ENCODE measurements at regions not wholly inside any gene's neighbourhood (a gene's known extent, or its start where the extent isn't known, plus 50 kb on each side); places are given as distances from the start of the nearest gene placed in this dataset.

DNA sequence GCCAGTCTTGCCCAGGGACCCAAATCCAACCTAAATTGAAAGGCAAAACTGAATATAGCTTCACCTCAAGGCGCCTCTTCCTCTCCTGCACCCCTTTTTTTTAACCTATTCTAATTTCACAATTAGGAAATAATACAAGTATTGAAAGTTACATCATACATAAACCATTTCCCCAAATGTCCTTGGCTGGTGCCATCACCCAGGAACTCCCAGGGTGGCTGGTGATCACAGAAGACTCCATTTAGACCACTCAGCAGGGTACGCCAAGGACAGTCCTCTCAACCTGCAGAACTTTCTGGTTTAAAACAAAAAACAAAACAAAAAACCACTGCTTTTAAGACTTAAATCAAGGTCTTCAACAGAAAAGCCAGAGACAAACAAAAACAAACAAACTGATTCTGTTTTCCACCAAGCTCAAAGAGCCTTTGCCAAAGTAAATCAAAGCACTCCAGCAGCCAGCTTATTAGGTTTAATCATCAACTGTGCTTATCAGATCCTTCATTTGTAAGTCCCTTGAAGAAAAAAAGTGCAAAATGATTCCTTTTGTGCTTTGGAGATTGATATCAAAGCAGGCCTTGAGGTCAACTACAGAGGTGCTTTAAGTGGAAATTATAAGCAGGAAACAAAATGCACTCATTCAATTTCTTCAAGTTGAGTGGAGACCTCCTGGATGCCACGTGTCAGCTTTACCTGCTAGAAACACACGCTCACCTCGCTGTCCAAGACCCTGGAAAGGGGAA lies 113.0 kb downstream of the ETS2 start:
- Histone ChIP-seq H3K27ac (ENCODE audit: control insufficient read depth, insufficient read depth) (no peak overlapping the region), H3K4me1 (ENCODE audit: control insufficient read depth, insufficient read depth, low read length) (no peaks in the 10 kb centered on the region), H4K20me1 (ENCODE audit: control insufficient read depth, insufficient read depth) (no peaks in the 10 kb centered on the region), H3K9ac (ENCODE audit: control insufficient read depth, insufficient read depth, low read length) (no peak overlapping the region), H2AFZ (ENCODE audit: control insufficient read depth, low read depth, low read length) (no peak overlapping the region), H3K4me2 (ENCODE audit: control insufficient read depth, insufficient read depth) (no peak overlapping the region), H3K36me3 (ENCODE audit: control insufficient read depth in 2 of 2, insufficient read depth in 2 of 2, low read length in 1 of 2) (no peaks in the 10 kb centered on the region), H3K79me2 (ENCODE audit: control insufficient read depth, insufficient read depth, low read length) (no peaks in the 10 kb centered on the region), H3K27me3 (replicated peaks in 1 of 2; ENCODE audit: control insufficient read depth in 2 of 2, insufficient read depth in 2 of 2, low read length in 1 of 2) (no peaks in the 10 kb centered on the region), H3K9me3 (replicated peaks; ENCODE audit: control insufficient read depth, insufficient read depth, low read length) (no peaks in the 10 kb centered on the region), H3K4me3 (no peak overlapping the region)
- SMC1A ChIA-PET (ENCODE audit: uncharacterized antibody, unreplicated experiment): interaction anchor here (0.6 kb wide), 1 partner anchor 1724 kb away, joined by 3 read pairs; no protein-coding TSS in a partner anchor
- no peak for TF ChIP-seq STAT3 (IDR thresholded peaks at IDR 0.05; ENCODE audit: low read depth, low read length)
- DNase-seq (ENCODE audit: low read depth, low spot score): no peak
- BruUV-seq (replicated peaks): no TSS peak
- POLR2A ChIA-PET: no interaction called here
- no peak for FAIRE-seq
- RAD21 ChIA-PET (ENCODE audit: unreplicated experiment): no interaction called here
- intact Hi-C loops (cut with micrococcal nuclease; ENCODE audit: unreplicated experiment): no loop called here
- ATAC-seq: no peak
- in situ Hi-C loops (cut with MboI): no loop called here
- WGBS (ENCODE audit: insufficient coverage, insufficient replicate concordance, low lambda C conversion rate, missing lambda C conversion rate): 20% methylated on average over 5 of the region's 5 CpGs
- CTCF ChIA-PET: no interaction called here

DNA sequence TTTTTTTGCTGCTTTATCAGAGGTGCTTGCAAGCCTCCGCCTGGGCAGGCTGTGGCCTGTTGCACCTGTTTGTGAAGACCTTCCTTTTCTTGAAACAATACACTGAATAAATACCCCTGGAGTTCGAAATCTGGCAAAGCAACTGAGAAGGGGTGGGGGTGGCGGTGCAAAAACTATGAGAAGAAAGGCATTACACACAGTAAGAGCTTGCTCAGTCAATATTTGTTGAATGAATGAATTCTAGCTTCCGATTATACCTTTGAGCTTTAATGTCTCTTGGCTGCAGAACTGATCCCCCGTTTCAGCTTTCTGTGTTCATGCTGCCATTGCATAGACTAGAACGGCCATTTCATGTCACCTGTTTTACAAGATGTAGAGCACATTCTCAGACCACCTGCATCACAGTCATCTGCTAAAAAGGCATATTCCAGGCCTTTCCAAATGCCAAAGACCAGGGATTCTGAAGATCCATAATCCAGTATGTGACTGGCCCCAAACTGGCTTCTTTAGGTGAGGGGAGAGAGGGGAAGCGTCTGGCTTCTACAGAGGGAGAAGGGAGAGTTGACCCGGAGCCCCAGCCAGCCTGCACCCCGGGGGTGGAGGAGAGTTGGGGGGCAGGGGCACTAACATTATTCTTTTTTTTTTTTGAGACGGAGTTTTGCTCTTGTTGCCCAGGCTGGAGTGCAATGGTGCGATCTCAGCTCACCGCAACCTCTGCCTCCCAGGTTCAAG lies 111.5 kb downstream of the ETS2 start:
- no peak for FAIRE-seq
- ChIA-PET POLR2A (no interaction called here), CTCF (no interaction called here), SMC1A (ENCODE audit: uncharacterized antibody, unreplicated experiment) (no interaction called here), RAD21 (ENCODE audit: unreplicated experiment) (no interaction called here)
- no peak for ATAC-seq
- no TSS peak for BruUV-seq (replicated peaks)
- in situ Hi-C loops (cut with MboI) (no loop called here), intact Hi-C loops (cut with micrococcal nuclease; ENCODE audit: unreplicated experiment) (no loop called here)
- no peak for DNase-seq (ENCODE audit: low read depth, low spot score)
- H3K27ac ChIP-seq (ENCODE audit: control insufficient read depth, insufficient read depth): no peak overlapping the region
- H3K4me1 ChIP-seq (ENCODE audit: control insufficient read depth, insufficient read depth, low read length): no peaks in the 10 kb centered on the region
- no peaks in the 10 kb centered on the region for H3K27me3 ChIP-seq (replicated peaks in 1 of 2; ENCODE audit: control insufficient read depth in 2 of 2, insufficient read depth in 2 of 2, low read length in 1 of 2)
- no peaks in the 10 kb centered on the region for H3K36me3 ChIP-seq (ENCODE audit: control insufficient read depth in 2 of 2, insufficient read depth in 2 of 2, low read length in 1 of 2)
- no peaks in the 10 kb centered on the region for H3K9me3 ChIP-seq (replicated peaks; ENCODE audit: control insufficient read depth, insufficient read depth, low read length)
- no peaks in the 10 kb centered on the region for H3K79me2 ChIP-seq (ENCODE audit: control insufficient read depth, insufficient read depth, low read length)
- no peaks in the 10 kb centered on the region for H4K20me1 ChIP-seq (ENCODE audit: control insufficient read depth, insufficient read depth)
- 12% methylated on average over 9 of the region's 12 CpGs for WGBS (ENCODE audit: insufficient coverage, insufficient replicate concordance, low lambda C conversion rate, missing lambda C conversion rate)
- H3K9ac ChIP-seq (ENCODE audit: control insufficient read depth, insufficient read depth, low read length): no peak overlapping the region
- H3K4me3 ChIP-seq: no peak overlapping the region
- no peak overlapping the region for H3K4me2 ChIP-seq (ENCODE audit: control insufficient read depth, insufficient read depth)
- H2AFZ ChIP-seq (ENCODE audit: control insufficient read depth, low read depth, low read length): no peak overlapping the region
- TF ChIP-seq NFXL1 (IDR thresholded peaks at IDR 0.05; ENCODE audit: borderline replicate concordance) (no peak), MXI1 (IDR thresholded peaks at IDR 0.05; ENCODE audit: low read depth, low read length) (no peak), TAF1 (IDR thresholded peaks at IDR 0.05; ENCODE audit: borderline replicate concordance, low read depth, low read length) (no peak), BCL11A (IDR thresholded peaks at IDR 0.05; ENCODE audit: low read depth, low read length) (no peak), TBL1XR1 (IDR thresholded peaks at IDR 0.05; ENCODE audit: low read depth, low read length) (no peak), NR2C2 (IDR thresholded peaks at IDR 0.05; ENCODE audit: borderline replicate concordance, control insufficient read depth, insufficient read length, low read depth) (no peak), WRNIP1 (IDR thresholded peaks at IDR 0.05; ENCODE audit: borderline replicate concordance, low read depth, low read length) (no peak), IRF4 (IDR thresholded peaks at IDR 0.05; ENCODE audit: low read depth, low read length) (no peak), CREM (IDR thresholded peaks at IDR 0.05; ENCODE audit: low read depth) (no peak), SUPT20H (IDR thresholded peaks at IDR 0.05; ENCODE audit: borderline replicate concordance, control insufficient read depth, low read depth, low read length) (no peak), SIX5 (IDR thresholded peaks at IDR 0.05; ENCODE audit: low read depth, low read length, severe bottlenecking) (no peak), FOXK2 (IDR thresholded peaks at IDR 0.05) (no peak), RAD51 (IDR thresholded peaks at IDR 0.05) (no peak), RFX5 (IDR thresholded peaks at IDR 0.05; ENCODE audit: low read depth, low read length) (no peak)
- TF ChIP-seq, protein P1, sequence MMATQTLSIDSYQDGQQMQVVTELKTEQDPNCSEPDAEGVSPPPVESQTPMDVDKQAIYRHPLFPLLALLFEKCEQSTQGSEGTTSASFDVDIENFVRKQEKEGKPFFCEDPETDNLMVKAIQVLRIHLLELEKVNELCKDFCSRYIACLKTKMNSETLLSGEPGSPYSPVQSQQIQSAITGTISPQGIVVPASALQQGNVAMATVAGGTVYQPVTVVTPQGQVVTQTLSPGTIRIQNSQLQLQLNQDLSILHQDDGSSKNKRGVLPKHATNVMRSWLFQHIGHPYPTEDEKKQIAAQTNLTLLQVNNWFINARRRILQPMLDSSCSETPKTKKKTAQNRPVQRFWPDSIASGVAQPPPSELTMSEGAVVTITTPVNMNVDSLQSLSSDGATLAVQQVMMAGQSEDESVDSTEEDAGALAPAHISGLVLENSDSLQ (IDR thresholded peaks at IDR 0.05): no peak
- TF ChIP-seq, protein P2, sequence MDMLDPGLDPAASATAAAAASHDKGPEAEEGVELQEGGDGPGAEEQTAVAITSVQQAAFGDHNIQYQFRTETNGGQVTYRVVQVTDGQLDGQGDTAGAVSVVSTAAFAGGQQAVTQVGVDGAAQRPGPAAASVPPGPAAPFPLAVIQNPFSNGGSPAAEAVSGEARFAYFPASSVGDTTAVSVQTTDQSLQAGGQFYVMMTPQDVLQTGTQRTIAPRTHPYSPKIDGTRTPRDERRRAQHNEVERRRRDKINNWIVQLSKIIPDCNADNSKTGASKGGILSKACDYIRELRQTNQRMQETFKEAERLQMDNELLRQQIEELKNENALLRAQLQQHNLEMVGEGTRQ (IDR thresholded peaks at IDR 0.05; ENCODE audit: borderline replicate concordance, low read depth, low read length): no peak

Measured in GM12878 (cell line).